CD4-positive, alpha-beta memory T cell (primary cell): ENCODE measurements at regions not wholly inside any gene's neighbourhood (a gene's known extent, or its start where the extent isn't known, plus 50 kb on each side); places are given as distances from the start of the nearest gene placed in this dataset.

Experiments used
- CTCF ChIA-PET: fragments of 350-600 bp; sonication (Branson Sonifier 250); formaldehyde crosslinking; loops from one replicate; lab custom pipeline; 2021; ENCODE audit warnings: inconsistent platforms; ENCODE audit not compliant: partially characterized antibody; lab: Charles Lee
- POLR2A ChIA-PET: fragments of 350-600 bp; sonication (Branson Sonifier 250); formaldehyde crosslinking; loops from one replicate; lab custom pipeline; 2021; ENCODE audit not compliant: partially characterized antibody; lab: Charles Lee
- DNase-seq, 5 donors: peaks; one replicate each; pipeline versions ENCODE4 v3.0.0 to v3.0.0-alpha.2; 2020 to 2022; ENCODE audit warnings: mixed read lengths in 1 of 5
- H3K27ac ChIP-seq: one replicate; pipeline ENCODE4 v1.7.0; 2013; ENCODE audit warnings: low read depth, low read length
- H3K27me3 ChIP-seq: 2 replicates; pipeline ENCODE4 v1.7.0; 2013; ENCODE audit warnings: mild to moderate bottlenecking, low read length, moderate library complexity; ENCODE audit not compliant: insufficient read depth
- H3K36me3 ChIP-seq: 2 replicates; pipeline ENCODE4 v1.7.0; 2013; ENCODE audit warnings: mild to moderate bottlenecking, low read length, moderate library complexity; ENCODE audit not compliant: insufficient read depth
- H3K4me1 ChIP-seq: 2 replicates; pipeline ENCODE4 v1.7.0; 2013; ENCODE audit warnings: mild to moderate bottlenecking, low read length, moderate library complexity; ENCODE audit not compliant: insufficient read depth
- H3K4me3 ChIP-seq, 2 donors: one replicate each; pipeline ENCODE4 v1.7.0; 2013; ENCODE audit warnings: low read length in 2 of 2, mild to moderate bottlenecking in 1 of 2
- H3K9me3 ChIP-seq, 2 donors: one replicate each; pipeline ENCODE4 v1.7.0; 2013; ENCODE audit warnings: low read length in 2 of 2, control low read depth in 1 of 2; ENCODE audit not compliant: control insufficient read depth in 1 of 2
- H3K27ac Mint-ChIP-seq, 7 donors: one replicate each; pipeline ENCODE4 v1.8.0; 2020 to 2021; ENCODE audit warnings: mixed read lengths in 7 of 7, mild to moderate bottlenecking in 6 of 7, inconsistent platforms in 3 of 7, moderate library complexity in 3 of 7
- H3K27me3 Mint-ChIP-seq, 2 donors: one replicate each; pipeline ENCODE4 v1.8.0; 2020 to 2021; ENCODE audit warnings: mixed read lengths in 2 of 2
- H3K36me3 Mint-ChIP-seq, 2 donors: one replicate each; pipeline ENCODE4 v1.8.0; 2020 to 2021; ENCODE audit warnings: mixed read lengths in 2 of 2, inconsistent platforms in 1 of 2, mild to moderate bottlenecking in 1 of 2
- H3K4me1 Mint-ChIP-seq, 4 donors: one replicate each; pipeline ENCODE4 v1.8.0; 2020 to 2021; ENCODE audit warnings: mixed read lengths in 4 of 4, mild to moderate bottlenecking in 1 of 4
- H3K4me3 Mint-ChIP-seq, 8 donors: one replicate each; pipeline ENCODE4 v1.8.0; 2020 to 2021; ENCODE audit warnings: mixed read lengths in 8 of 8, mild to moderate bottlenecking in 7 of 8, moderate library complexity in 6 of 8, inconsistent platforms in 3 of 8
- H3K9me3 Mint-ChIP-seq, 8 donors: one replicate each; pipeline ENCODE4 v1.8.0; 2020 to 2021; ENCODE audit warnings: mixed read lengths in 8 of 8, mild to moderate bottlenecking in 5 of 8, inconsistent platforms in 3 of 8, moderate library complexity in 1 of 8
- intact Hi-C: fragments of 100-400 bp; cut with micrococcal nuclease; formaldehyde crosslinking; loops from one replicate; pipeline ENCODE4 v1.15.1; 2023

DNA sequence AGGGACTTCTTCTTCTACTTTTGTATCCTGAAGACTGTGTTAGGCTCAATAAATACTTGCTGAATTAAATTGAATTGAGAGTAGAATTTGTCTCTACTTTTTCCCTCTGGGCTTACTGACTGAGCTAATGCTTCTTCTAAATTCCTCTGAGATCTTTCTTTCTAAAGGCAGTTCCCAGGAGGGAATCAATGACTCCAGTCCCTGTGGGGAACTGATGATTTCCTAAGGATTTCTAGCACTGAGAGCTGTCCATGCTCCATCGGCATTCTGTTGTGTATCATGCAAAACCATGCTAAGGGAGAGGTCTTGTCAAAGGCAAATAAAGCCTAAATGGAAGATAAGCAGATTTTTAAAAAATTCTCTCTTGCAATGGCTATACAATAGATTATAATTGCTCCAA, 148.8 kb upstream of the KIRREL3 start:
- H3K27ac Mint-ChIP-seq, result no peak overlapping the region
- ChIA-PET CTCF (no interaction called here), POLR2A (no interaction called here)
- intact Hi-C loops, result no loop called here
- no peak for DNase-seq
- peaks cover 0 to 2% (median 0%) of the 10 kb centered on the region in 8 donors for H3K9me3 Mint-ChIP-seq
- Histone ChIP-seq H3K27ac (no peak overlapping the region), H3K9me3 (no peaks in the 10 kb centered on the region), H3K4me3 (no peak overlapping the region), H3K27me3 (no peaks in the 10 kb centered on the region), H3K36me3 (no peaks in the 10 kb centered on the region), H3K4me1 (no peaks in the 10 kb centered on the region)
- H3K4me3 Mint-ChIP-seq, result no peak overlapping the region
- no peaks in the 10 kb centered on the region for H3K27me3 Mint-ChIP-seq
- H3K36me3 Mint-ChIP-seq, result no peaks in the 10 kb centered on the region
- no peaks in the 10 kb centered on the region for H3K4me1 Mint-ChIP-seq

DNA sequence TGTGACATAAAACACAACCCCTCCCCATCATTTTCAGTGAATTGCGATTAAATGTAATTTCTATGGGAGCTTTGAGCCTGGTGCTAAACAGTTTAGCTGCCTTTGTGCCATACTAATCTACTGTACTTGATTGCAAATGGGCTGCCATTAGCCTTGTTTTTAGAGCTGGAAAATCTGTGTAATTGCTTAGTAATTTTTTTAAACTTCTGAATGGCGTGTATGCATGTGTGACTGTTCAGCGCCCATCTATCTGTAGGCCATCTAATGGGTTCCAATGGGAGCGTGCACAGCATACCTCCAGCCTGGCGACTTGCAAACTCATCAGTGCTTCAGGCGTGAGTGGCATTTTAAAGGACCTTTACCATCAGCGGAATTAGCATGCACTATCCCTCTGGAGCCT, 142.7 kb upstream of the KIRREL3 start:
- Histone ChIP-seq H3K27ac (no peak overlapping the region), H3K9me3 (no peaks in the 10 kb centered on the region), H3K4me3 (no peak overlapping the region), H3K4me1 (no peaks in the 10 kb centered on the region), H3K27me3 (no peaks in the 10 kb centered on the region), H3K36me3 (no peaks in the 10 kb centered on the region)
- POLR2A ChIA-PET, result no interaction called here
- Mint-ChIP-seq H3K9me3 (peaks cover 0 to 2% (median 0%) of the 10 kb centered on the region in 8 donors), H3K36me3 (no peaks in the 10 kb centered on the region), H3K27me3 (no peaks in the 10 kb centered on the region), H3K27ac (no peak overlapping the region), H3K4me1 (no peaks in the 10 kb centered on the region), H3K4me3 (no peak overlapping the region)
- no peak for DNase-seq
- intact Hi-C loops, result no loop called here
- CTCF ChIA-PET, result no interaction called here

DNA sequence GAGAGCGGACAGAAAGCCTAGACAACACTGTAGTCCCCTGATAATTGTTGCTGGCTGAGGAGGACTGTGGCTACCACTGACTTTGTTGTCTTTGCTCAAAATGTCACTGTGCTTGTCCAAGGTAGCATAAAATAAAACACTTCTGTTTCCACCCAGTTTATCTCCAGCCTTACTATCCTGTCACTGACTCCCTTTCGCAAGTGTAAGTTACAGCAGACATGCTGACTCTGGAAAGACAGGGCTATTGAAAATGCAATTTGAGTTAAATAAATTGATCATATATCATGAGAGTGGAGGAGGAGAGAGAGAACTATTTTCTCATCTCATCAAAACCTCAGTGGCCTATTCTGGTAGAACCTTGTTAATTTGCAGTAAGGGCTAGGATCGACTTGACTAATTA, 138.0 kb upstream of the KIRREL3 start:
- intact Hi-C loops, result no loop called here
- H3K27ac ChIP-seq, result no peak overlapping the region
- H3K36me3 ChIP-seq, result no peaks in the 10 kb centered on the region
- Mint-ChIP-seq H3K9me3 (peaks cover 0 to 5% (median 1%) of the 10 kb centered on the region in 8 donors), H3K27me3 (peaks cover 0 to 2% of the 10 kb centered on the region in 2 donors), H3K36me3 (no peaks in the 10 kb centered on the region), H3K27ac (no peak overlapping the region), H3K4me3 (no peak overlapping the region), H3K4me1 (no peaks in the 10 kb centered on the region)
- no peaks in the 10 kb centered on the region for H3K9me3 ChIP-seq
- H3K4me3 ChIP-seq, result no peak overlapping the region
- ChIA-PET CTCF (no interaction called here), POLR2A (no interaction called here)
- no peaks in the 10 kb centered on the region for H3K27me3 ChIP-seq
- no peaks in the 10 kb centered on the region for H3K4me1 ChIP-seq
- no peak for DNase-seq

DNA sequence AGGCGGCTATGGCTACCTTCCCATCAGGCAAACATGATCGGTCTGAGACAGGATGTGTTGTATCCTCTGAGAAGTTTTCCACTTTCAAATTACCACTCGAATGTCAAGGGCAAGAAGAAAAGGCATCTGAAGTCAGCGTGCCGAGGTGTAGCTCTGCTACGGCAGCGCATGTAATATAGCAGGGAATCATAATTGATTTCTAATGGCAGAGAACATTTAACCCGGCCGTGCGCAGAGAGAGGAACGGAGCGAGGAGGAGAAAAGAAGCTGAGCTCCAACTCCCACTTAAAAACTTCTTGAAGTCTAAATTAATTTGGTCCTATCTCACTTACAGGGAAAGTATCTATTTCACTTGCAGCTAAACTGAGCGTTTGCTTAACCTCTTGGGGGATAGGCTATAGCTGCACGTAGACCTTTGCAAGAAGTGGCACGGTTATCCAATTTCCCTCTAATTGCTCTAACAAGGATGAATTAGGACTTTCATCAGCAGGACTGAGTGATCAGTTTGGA, 137.3 kb upstream of the KIRREL3 start:
- Histone ChIP-seq H3K27me3 (no peaks in the 10 kb centered on the region), H3K36me3 (no peaks in the 10 kb centered on the region), H3K9me3 (no peaks in the 10 kb centered on the region), H3K4me3 (no peak overlapping the region), H3K27ac (no peak overlapping the region), H3K4me1 (no peaks in the 10 kb centered on the region)
- no peak overlapping the region for H3K27ac Mint-ChIP-seq
- no peak for DNase-seq
- CTCF ChIA-PET, result no interaction called here
- peaks cover 0 to 2% of the 10 kb centered on the region in 2 donors for H3K27me3 Mint-ChIP-seq
- H3K36me3 Mint-ChIP-seq, result no peaks in the 10 kb centered on the region
- POLR2A ChIA-PET, result no interaction called here
- intact Hi-C loops, result no loop called here
- no peak overlapping the region for H3K4me3 Mint-ChIP-seq
- H3K4me1 Mint-ChIP-seq, result no peaks in the 10 kb centered on the region
- peaks cover 0 to 5% (median 2%) of the 10 kb centered on the region in 8 donors for H3K9me3 Mint-ChIP-seq

DNA sequence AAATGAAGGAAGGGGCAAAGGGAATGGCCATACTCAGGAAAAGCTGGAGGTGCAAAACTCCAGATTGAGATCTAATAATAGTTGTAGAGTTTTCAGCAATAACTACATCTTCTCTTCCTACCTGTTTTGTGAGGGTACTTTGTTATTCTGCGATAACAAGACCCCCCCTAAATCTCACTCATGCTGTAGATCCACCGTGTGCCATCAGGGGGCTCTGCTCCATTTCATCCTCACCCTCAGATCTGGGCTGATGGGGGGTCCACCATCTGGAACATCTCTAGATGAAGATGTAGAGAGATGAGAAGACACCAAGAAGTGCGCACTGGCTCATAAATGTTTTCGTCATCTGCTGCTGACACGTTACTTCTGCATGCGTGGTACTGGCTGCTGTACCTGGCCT, 135.9 kb upstream of the KIRREL3 start:
- Mint-ChIP-seq H3K27me3 (peaks cover 1 to 2% of the 10 kb centered on the region in 2 donors), H3K9me3 (peaks cover 0 to 7% (median 3%) of the 10 kb centered on the region in 8 donors), H3K4me3 (no peak overlapping the region), H3K27ac (no peak overlapping the region), H3K36me3 (no peaks in the 10 kb centered on the region), H3K4me1 (no peaks in the 10 kb centered on the region)
- no peak overlapping the region for H3K27ac ChIP-seq
- no peak for DNase-seq
- CTCF ChIA-PET, result no interaction called here
- H3K4me3 ChIP-seq, result no peak overlapping the region
- no peaks in the 10 kb centered on the region for H3K36me3 ChIP-seq
- intact Hi-C loops, result no loop called here
- POLR2A ChIA-PET, result no interaction called here
- no peaks in the 10 kb centered on the region for H3K27me3 ChIP-seq
- no peaks in the 10 kb centered on the region for H3K9me3 ChIP-seq
- H3K4me1 ChIP-seq, result no peaks in the 10 kb centered on the region

DNA sequence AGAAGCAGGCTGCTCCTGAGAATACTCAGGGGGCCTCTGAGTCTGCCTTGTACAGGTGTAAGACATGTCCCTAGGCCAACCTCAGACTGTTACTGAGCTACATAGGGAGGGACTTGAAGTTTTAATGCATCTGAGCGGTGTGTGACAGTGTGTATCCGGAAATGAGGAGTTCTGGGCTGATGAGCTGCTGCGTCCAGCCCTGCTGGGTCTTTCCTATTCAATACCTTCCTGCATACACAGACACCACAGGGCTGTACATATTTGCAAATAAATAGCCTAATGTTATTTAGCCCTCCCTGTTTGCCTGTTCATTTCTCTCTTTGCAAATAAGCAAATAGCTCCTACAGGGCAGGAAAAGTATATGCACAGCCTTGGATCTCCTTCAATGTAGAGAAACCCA, 134.7 kb upstream of the KIRREL3 start:
- H3K9me3 Mint-ChIP-seq, result peaks cover 0 to 7% (median 3%) of the 10 kb centered on the region in 8 donors
- H3K36me3 ChIP-seq, result no peaks in the 10 kb centered on the region
- no peaks in the 10 kb centered on the region for H3K4me1 ChIP-seq
- no peaks in the 10 kb centered on the region for H3K27me3 ChIP-seq
- ChIA-PET CTCF (no interaction called here), POLR2A (no interaction called here)
- H3K27ac ChIP-seq, result no peak overlapping the region
- peaks cover 1 to 2% of the 10 kb centered on the region in 2 donors for H3K27me3 Mint-ChIP-seq
- no peak overlapping the region for H3K27ac Mint-ChIP-seq
- intact Hi-C loops, result no loop called here
- no peak overlapping the region for H3K4me3 ChIP-seq
- no peaks in the 10 kb centered on the region for H3K4me1 Mint-ChIP-seq
- H3K9me3 ChIP-seq, result no peaks in the 10 kb centered on the region
- no peak for DNase-seq
- no peak overlapping the region for H3K4me3 Mint-ChIP-seq
- no peaks in the 10 kb centered on the region for H3K36me3 Mint-ChIP-seq

DNA sequence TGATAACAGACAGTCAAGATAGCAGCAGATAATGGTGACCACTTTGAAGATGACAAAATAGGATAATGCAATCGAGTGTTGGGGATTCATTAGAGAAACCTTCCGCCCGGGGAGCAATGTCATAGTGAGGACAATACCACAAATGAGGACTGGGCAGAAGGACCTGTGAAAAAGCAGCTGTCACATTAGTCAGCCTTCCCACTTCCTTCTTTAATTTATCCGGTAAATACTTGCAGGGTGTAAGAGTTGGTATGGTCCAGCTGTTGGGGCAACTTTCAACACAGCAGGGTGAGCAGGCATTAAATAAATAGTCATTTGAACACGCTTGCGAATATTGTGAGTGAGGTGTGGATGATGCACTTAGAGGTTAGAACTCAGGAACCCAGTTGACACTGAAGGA, 132.5 kb upstream of the KIRREL3 start:
- H3K4me3 ChIP-seq, result no peak overlapping the region
- H3K36me3 ChIP-seq, result no peaks in the 10 kb centered on the region
- ChIA-PET CTCF (no interaction called here), POLR2A (no interaction called here)
- no peaks in the 10 kb centered on the region for H3K27me3 ChIP-seq
- Mint-ChIP-seq H3K27ac (no peak overlapping the region), H3K36me3 (no peaks in the 10 kb centered on the region), H3K4me3 (no peak overlapping the region), H3K9me3 (peaks cover 0 to 7% (median 3%) of the 10 kb centered on the region in 8 donors), H3K4me1 (no peaks in the 10 kb centered on the region), H3K27me3 (peaks cover 1 to 2% of the 10 kb centered on the region in 2 donors)
- intact Hi-C loops, result no loop called here
- H3K9me3 ChIP-seq, result no peaks in the 10 kb centered on the region
- no peaks in the 10 kb centered on the region for H3K4me1 ChIP-seq
- DNase-seq, result no peak
- H3K27ac ChIP-seq, result no peak overlapping the region

DNA sequence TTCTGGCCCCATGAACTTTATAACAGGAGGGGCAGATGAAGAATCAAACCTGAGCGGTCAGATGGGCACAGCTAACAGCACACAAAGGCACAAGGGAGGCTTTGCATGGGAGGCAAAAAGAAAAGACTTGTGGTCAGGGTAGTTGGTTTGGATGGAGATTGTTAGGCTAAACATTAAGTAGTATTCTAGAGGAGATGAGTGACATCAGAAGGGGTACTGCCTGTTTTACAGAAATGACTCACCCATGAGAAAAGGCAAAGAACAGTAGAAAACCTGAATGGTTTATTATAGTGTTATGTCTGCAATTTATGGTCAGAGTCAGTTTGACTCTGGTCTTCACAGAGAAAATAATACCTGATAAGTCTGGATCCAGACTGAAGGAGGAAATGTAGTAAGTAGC, 129.8 kb upstream of the KIRREL3 start:
- Mint-ChIP-seq H3K36me3 (no peaks in the 10 kb centered on the region), H3K4me1 (no peaks in the 10 kb centered on the region), H3K4me3 (no peak overlapping the region), H3K9me3 (peaks cover 0 to 7% (median 0%) of the 10 kb centered on the region in 8 donors), H3K27me3 (peaks cover 1 to 2% of the 10 kb centered on the region in 2 donors), H3K27ac (no peak overlapping the region)
- no peaks in the 10 kb centered on the region for H3K9me3 ChIP-seq
- no peaks in the 10 kb centered on the region for H3K36me3 ChIP-seq
- CTCF ChIA-PET, result no interaction called here
- POLR2A ChIA-PET, result no interaction called here
- intact Hi-C loops, result no loop called here
- DNase-seq, result no peak
- H3K27ac ChIP-seq, result no peak overlapping the region
- no peaks in the 10 kb centered on the region for H3K27me3 ChIP-seq
- H3K4me1 ChIP-seq, result no peaks in the 10 kb centered on the region
- no peak overlapping the region for H3K4me3 ChIP-seq
